ENCODE measurements at regions not wholly inside any gene's neighbourhood (a gene's known extent, or its start where the extent isn't known, plus 50 kb on each side); places are given as distances from the start of the nearest gene placed in this dataset.

DNA sequence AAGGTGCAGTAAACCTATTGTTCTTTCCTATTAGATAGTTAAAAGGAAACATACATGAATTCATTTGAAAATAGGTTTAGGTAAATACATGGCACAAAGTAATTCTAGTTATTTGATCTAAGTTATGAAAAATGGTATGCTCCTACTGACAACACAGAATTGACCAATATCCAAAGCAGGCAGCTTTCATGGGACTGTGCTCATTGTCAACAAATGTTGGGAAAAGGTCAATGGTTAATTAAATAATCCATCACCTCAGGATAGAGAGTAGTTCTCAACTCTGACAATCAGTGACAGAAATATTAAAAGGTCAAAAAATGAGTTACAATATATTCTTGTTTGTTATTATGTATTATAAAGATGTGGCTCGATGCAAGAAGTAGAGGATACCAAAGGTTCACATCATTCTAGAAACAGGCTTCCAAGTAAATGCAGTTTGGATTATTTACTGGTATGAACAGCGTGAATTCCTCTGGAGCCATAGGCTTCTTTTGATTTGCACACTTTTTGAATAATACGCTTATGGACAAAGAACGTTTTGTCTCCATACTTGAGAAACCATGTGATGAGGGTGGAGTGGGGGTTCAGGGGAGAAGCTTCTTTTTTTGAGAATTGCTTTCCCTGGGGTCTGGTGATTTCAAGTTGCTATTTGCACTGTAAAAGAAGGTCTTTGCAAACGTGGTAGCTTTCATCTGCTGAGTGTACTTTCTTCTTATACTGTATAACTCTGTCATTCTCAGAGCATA lies 422.0 kb upstream of the ZEB2 start:
- Mint-ChIP-seq H3K9me3 (ENCODE audit: insufficient read depth) (no peaks in the 10 kb centered on the region), H3K4me1 (no peaks in the 10 kb centered on the region), H3K4me3 (no peak overlapping the region), H3K27me3 (no peaks in the 10 kb centered on the region), H3K27ac (no peak overlapping the region)
- no peak overlapping the region for H3K27ac ChIP-seq (ENCODE audit: low read length in 2 of 2)
- intact Hi-C loops (cut with micrococcal nuclease): no loop called here
- no peak overlapping the region for H3K4me2 ChIP-seq (replicated peaks; ENCODE audit: low read depth, low read length, poor library complexity, severe bottlenecking)
- POLR2A ChIA-PET: no interaction called here
- H3K4me3 ChIP-seq (ENCODE audit: control extremely low read depth in 1 of 5, extremely low read depth in 1 of 5, insufficient read depth in 1 of 5, low read depth in 2 of 5, low read length in 4 of 5): no peak overlapping the region
- DNase-seq (no peak), ATAC-seq (ENCODE audit: low read depth) (no peak)
- no peaks in the 10 kb centered on the region for H3K79me2 ChIP-seq (ENCODE audit: control insufficient read depth, insufficient read depth, low read length)
- no peaks in the 10 kb centered on the region for H3K9me3 ChIP-seq (ENCODE audit: control extremely low read depth in 1 of 3, control insufficient read depth in 2 of 3, insufficient read depth in 1 of 3, low read length in 2 of 3)
- no peaks in the 10 kb centered on the region for H3K27me3 ChIP-seq (replicated peaks in 1 of 4; ENCODE audit: control extremely low read depth in 1 of 4, control insufficient read depth in 3 of 4, insufficient read depth in 4 of 4, low read length in 3 of 4)
- CTCF ChIA-PET: no interaction called here
- 97% methylated on average over 4 of the region's 5 CpGs for WGBS (ENCODE audit: insufficient coverage)
- no peaks in the 10 kb centered on the region for H4K20me1 ChIP-seq (ENCODE audit: control insufficient read depth, insufficient read depth, low read length, poor library complexity, severe bottlenecking)
- no peaks in the 10 kb centered on the region for H3K36me3 ChIP-seq (replicated peaks in 1 of 2; ENCODE audit: control extremely low read depth in 1 of 2, control insufficient read depth in 1 of 2, extremely low read depth in 1 of 2, insufficient read depth in 2 of 2, low read length in 1 of 2)
- no peak overlapping the region for H3K9ac ChIP-seq (ENCODE audit: low read length)
- H3K4me1 ChIP-seq (ENCODE audit: control insufficient read depth in 2 of 2, insufficient read depth in 2 of 2, low read length in 2 of 2): no peaks in the 10 kb centered on the region
- H2AFZ ChIP-seq (ENCODE audit: insufficient read depth, low read depth, low read length, poor library complexity, severe bottlenecking): no peak overlapping the region
- TF ChIP-seq CTCF (IDR thresholded peaks at IDR 0.05) (no peak), EZH2 (IDR thresholded peaks at IDR 0.05; ENCODE audit: borderline replicate concordance, insufficient read depth, low read depth, low read length, poor library complexity, severe bottlenecking) (no peak)

DNA sequence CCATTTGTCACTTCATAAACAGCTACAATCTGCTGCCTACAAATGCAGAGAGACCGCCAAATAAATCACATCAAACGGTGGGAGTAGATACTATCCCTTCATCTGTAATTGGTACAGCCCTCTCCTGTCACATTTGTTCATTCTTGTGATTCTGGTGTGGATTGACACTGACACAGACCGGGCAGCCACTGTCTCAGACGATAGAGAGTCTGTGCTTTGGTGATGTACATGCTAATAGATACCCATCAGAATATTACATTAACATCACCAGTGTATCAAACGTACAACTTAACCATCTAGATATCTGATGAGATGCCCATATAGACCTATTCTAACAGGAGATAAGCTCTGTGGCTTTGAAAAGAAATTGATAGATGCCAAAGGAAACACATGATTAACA lies 419.7 kb upstream of the ZEB2 start:
- Histone ChIP-seq H3K4me1 (ENCODE audit: control insufficient read depth in 2 of 2, insufficient read depth in 2 of 2, low read length in 2 of 2) (no peaks in the 10 kb centered on the region), H3K4me2 (replicated peaks; ENCODE audit: low read depth, low read length, poor library complexity, severe bottlenecking) (no peak overlapping the region), H3K9me3 (ENCODE audit: control extremely low read depth in 1 of 3, control insufficient read depth in 2 of 3, insufficient read depth in 1 of 3, low read length in 2 of 3) (no peaks in the 10 kb centered on the region), H3K36me3 (replicated peaks in 1 of 2; ENCODE audit: control extremely low read depth in 1 of 2, control insufficient read depth in 1 of 2, extremely low read depth in 1 of 2, insufficient read depth in 2 of 2, low read length in 1 of 2) (no peaks in the 10 kb centered on the region), H3K9ac (ENCODE audit: low read length) (no peak overlapping the region), H3K27ac (ENCODE audit: low read length in 2 of 2) (no peak overlapping the region), H3K79me2 (ENCODE audit: control insufficient read depth, insufficient read depth, low read length) (no peaks in the 10 kb centered on the region), H2AFZ (ENCODE audit: insufficient read depth, low read depth, low read length, poor library complexity, severe bottlenecking) (no peak overlapping the region), H4K20me1 (ENCODE audit: control insufficient read depth, insufficient read depth, low read length, poor library complexity, severe bottlenecking) (no peaks in the 10 kb centered on the region), H3K27me3 (replicated peaks in 1 of 4; ENCODE audit: control extremely low read depth in 1 of 4, control insufficient read depth in 3 of 4, insufficient read depth in 4 of 4, low read length in 3 of 4) (no peaks in the 10 kb centered on the region), H3K4me3 (ENCODE audit: control extremely low read depth in 1 of 5, extremely low read depth in 1 of 5, insufficient read depth in 1 of 5, low read depth in 2 of 5, low read length in 4 of 5) (no peak overlapping the region)
- WGBS (ENCODE audit: insufficient coverage): no CpG with 5 or more reads among the region's 5 CpGs
- no peak for TF ChIP-seq EZH2 (IDR thresholded peaks at IDR 0.05; ENCODE audit: borderline replicate concordance, insufficient read depth, low read depth, low read length, poor library complexity, severe bottlenecking)
- no peak for TF ChIP-seq CTCF (IDR thresholded peaks at IDR 0.05)
- POLR2A ChIA-PET: no interaction called here
- Mint-ChIP-seq H3K27ac (no peak overlapping the region), H3K27me3 (no peaks in the 10 kb centered on the region), H3K9me3 (ENCODE audit: insufficient read depth) (no peaks in the 10 kb centered on the region), H3K4me3 (no peak overlapping the region), H3K4me1 (peaks cover 6% of the 10 kb centered on the region)
- ATAC-seq (ENCODE audit: low read depth) (no peak), DNase-seq (no peak)
- CTCF ChIA-PET: interaction anchor here (1.1 kb wide), 1 partner anchor 9 kb away, joined by 3 read pairs; no protein-coding TSS in a partner anchor
- intact Hi-C loops (cut with micrococcal nuclease): loop anchor here (10.0 kb wide), 1 partner anchor 435 kb away; no protein-coding TSS in a partner anchor
